NCI-H1436 treated with DMSO at 0.1 percent for 48 hours (cell line): ENCODE measurements at regions not wholly inside any gene's neighbourhood (a gene's known extent, or its start where the extent isn't known, plus 50 kb on each side); places are given as distances from the start of the nearest gene placed in this dataset.

Source experiments
- DNase-seq: peaks from one replicate; lab custom pipeline; 2025; lab: John Stamatoyannopoulos, UW

GRCh38 chr9:115209601-115210306 lies 91.8 kb upstream of the TNC start:
- no peak for DNase-seq

GRCh38 chr9:115210699-115211098 lies 92.7 kb upstream of the TNC start:
- no peak for DNase-seq

GRCh38 chr9:115211413-115212124 lies 93.6 kb upstream of the TNC start:
- DNase-seq = no peak

GRCh38 chr9:115212125-115212605 lies 94.2 kb upstream of the TNC start:
- DNase-seq = no peak

- DNase-seq = no peak
Observed at GRCh38 chr9:115212832-115213231, 94.9 kb upstream of the TNC start.

GRCh38 chr9:115213818-115214334 lies 95.9 kb upstream of the TNC start:
- no peak for DNase-seq

GRCh38 chr9:115216873-115217272 lies 98.9 kb upstream of the TNC start:
- DNase-seq = no peak

- no peak for DNase-seq
Observed at GRCh38 chr9:115220319-115221005, 102.5 kb upstream of the TNC start.

GRCh38 chr9:115223471-115223870 lies 105.5 kb upstream of the TNC start:
- DNase-seq = no peak

GRCh38 chr9:115225459-115226116 lies 107.6 kb upstream of the TNC start:
- no peak for DNase-seq

GRCh38 chr9:115226152-115226551 lies 108.2 kb upstream of the TNC start:
- no peak for DNase-seq

- DNase-seq = no peak
Observed at GRCh38 chr9:115229496-115229895, 111.5 kb upstream of the TNC start.

GRCh38 chr9:115230924-115231515 lies 113.1 kb upstream of the TNC start:
- DNase-seq = no peak

- DNase-seq = no peak
Observed at GRCh38 chr9:115232181-115232774, 114.3 kb upstream of the TNC start.

GRCh38 chr9:115234094-115234493 lies 116.1 kb upstream of the TNC start:
- DNase-seq = no peak

- no peak for DNase-seq
Observed at GRCh38 chr9:115235221-115235620, 117.3 kb upstream of the TNC start.

- DNase-seq = no peak
Observed at GRCh38 chr9:115237385-115237998, 119.5 kb upstream of the TNC start.

- no peak for DNase-seq
Observed at GRCh38 chr9:115240676-115241075, 122.7 kb upstream of the TNC start.

GRCh38 chr9:115241641-115242040 lies 123.7 kb upstream of the TNC start:
- no peak for DNase-seq

- no peak for DNase-seq
Observed at GRCh38 chr9:115249488-115249887, 131.5 kb upstream of the TNC start.

GRCh38 chr9:115250621-115251032 lies 132.7 kb upstream of the TNC start:
- no peak for DNase-seq
